Stomach (tissue), 4 donors: ENCODE measurements at regions not wholly inside any gene's neighbourhood (a gene's known extent, or its start where the extent isn't known, plus 50 kb on each side); places are given as distances from the start of the nearest gene placed in this dataset.

Experiments
- CTCF ChIP-seq, 7 experiments: fragments of 450-650 bp in 4 of 7; fragments of 200-600 bp in 3 of 7; sonication (generic) in 3 of 7; IDR thresholded peaks; one replicate each; pipeline ENCODE4 v1.5.1; 2016 to 2019; ENCODE audit warnings: antibody characterized with exemption in 7 of 7, control low read depth in 2 of 7, mild to moderate bottlenecking in 1 of 7
- EP300 ChIP-seq: sonication (generic); formaldehyde crosslinking; IDR thresholded peaks from one replicate; pipeline ENCODE4 v1.6.1; 2017; ENCODE audit warnings: antibody characterized with exemption
- POLR2A ChIP-seq, 4 donors: fragments of 450-650 bp; IDR thresholded peaks; one replicate each; pipeline ENCODE4 v1.6.1; 2016; ENCODE audit warnings: antibody characterized with exemption in 4 of 4, control low read depth in 2 of 4, mild to moderate bottlenecking in 1 of 4, moderate library complexity in 1 of 4

DNA sequence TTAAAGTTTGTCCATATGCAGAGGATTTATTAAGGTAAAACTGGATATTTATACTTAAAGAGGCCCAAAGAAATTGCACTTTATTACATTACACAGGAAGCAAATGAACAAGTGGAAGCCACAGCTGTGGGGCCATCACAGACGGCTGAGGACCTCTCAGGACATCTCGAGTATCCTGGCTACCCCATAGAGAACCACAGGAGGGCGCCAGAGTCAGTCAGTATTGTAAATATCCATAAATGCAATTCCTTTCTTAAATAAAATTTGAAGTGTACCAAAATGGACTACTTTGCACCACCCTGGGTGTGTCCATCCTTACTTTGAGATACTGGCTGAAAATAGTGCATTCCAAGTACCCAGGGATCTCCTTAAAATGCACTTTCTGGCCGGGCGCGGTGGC, 257.2 kb downstream of the MRPL39 start:
- TF ChIP-seq POLR2A (IDR thresholded peaks at IDR 0.05) = no peak
- TF ChIP-seq EP300 = no peak
- TF ChIP-seq CTCF (IDR thresholded peaks at IDR 0.05) = no peak
